Fibroblast of the aortic adventitia (primary cell): ENCODE measurements at regions not wholly inside any gene's neighbourhood (a gene's known extent, or its start where the extent isn't known, plus 50 kb on each side); places are given as distances from the start of the nearest gene placed in this dataset.

ENCODE experiments used
- DNase-seq: peaks from one replicate; pipeline ENCODE4 v3.0.0-alpha.2; 2010; ENCODE audit warnings: low read depth
- H3K4me3 ChIP-seq: 2 replicates; pipeline ENCODE4 v1.5.1; 2011; ENCODE audit warnings: low read depth, mild to moderate bottlenecking, control low read depth, low read length, moderate library complexity
- TF ChIP-seq, protein P1 (sequence below): IDR thresholded peaks from 2 replicates; pipeline ENCODE4 v1.5.1; 2011; ENCODE audit warnings: mild to moderate bottlenecking, low read length, control low read depth, inconsistent platforms; ENCODE audit not compliant: insufficient read depth

DNA sequence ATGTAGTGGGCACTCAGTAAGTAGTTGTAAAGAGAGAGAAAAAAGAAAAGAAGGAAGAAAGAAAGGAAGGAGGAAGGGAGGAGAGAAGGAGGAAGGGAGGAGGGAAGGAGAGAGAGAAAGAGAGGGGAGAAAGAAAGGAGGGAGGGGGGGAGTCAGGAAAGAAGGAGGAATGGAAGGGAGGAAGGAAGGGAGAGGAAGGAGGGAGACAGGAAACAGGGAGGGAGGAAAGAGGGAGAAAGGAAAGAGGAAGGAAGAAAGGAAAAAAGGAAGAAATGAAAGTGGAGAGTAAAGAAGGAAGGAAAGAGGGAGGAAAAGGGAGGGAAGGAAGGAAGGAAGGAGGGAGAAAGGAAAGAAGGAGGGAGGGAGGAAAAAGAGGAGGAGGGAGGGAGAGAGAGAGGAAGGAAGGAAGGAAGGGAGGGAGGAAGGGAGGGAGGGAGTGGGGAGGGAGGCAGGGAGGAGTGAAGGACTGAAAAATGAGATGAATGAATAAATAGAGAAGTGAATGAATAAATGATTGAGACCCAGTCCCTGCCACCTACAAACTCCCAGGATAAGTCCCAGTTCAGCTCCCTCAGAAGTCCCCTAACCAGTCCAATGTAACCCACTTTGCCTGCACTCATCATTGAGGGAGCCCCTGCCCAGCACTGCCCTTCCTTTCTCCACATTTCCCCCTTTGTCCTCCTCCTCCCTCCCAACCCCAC, 739.0 kb upstream of the TBX3 start:
- TF ChIP-seq, protein P1, sequence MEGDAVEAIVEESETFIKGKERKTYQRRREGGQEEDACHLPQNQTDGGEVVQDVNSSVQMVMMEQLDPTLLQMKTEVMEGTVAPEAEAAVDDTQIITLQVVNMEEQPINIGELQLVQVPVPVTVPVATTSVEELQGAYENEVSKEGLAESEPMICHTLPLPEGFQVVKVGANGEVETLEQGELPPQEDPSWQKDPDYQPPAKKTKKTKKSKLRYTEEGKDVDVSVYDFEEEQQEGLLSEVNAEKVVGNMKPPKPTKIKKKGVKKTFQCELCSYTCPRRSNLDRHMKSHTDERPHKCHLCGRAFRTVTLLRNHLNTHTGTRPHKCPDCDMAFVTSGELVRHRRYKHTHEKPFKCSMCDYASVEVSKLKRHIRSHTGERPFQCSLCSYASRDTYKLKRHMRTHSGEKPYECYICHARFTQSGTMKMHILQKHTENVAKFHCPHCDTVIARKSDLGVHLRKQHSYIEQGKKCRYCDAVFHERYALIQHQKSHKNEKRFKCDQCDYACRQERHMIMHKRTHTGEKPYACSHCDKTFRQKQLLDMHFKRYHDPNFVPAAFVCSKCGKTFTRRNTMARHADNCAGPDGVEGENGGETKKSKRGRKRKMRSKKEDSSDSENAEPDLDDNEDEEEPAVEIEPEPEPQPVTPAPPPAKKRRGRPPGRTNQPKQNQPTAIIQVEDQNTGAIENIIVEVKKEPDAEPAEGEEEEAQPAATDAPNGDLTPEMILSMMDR: no peak
- H3K4me3 ChIP-seq: no peak overlapping the region
- DNase-seq: no peak

DNA sequence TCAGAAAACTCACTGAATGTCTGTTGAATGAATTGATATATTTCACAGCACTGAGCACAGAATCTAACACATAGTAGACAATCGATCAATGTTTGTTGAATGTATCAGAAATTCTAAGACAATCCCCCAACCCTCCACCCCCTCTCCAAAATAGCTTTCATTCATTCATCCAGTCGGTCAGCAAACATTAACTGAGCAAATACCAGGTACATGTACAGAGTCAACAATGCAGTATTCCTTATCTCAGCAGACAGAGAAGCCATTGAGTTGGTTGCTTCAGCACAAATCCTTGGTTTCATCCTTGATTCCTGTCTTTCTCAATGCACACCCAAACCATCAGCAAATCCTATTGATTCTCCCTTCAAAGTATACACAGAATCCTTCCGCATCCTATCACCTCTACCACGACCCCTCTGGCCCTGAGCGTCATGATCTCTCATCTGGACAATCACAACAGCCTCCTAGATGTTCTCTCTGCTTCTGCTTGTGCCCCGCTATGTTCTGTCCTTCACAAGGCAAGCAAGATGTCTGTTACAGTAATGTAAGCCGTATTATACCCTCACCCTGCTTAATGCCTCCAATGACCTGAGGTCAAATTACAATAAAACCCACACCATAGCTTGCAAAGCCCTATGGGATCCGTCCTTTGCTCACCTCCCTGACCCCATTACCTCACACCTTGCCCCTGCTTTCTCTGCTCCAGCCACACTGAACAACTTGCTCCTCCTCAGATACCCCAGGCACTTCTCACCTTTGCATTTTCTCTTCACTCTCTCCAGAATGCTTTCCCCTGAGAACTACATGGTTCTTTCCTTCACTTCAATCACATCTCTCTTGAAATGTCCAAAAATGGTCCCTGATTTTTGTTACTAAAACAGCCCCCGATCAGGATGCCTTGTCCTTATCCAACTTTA, 738.1 kb upstream of the TBX3 start:
- DNase-seq: no peak
- TF ChIP-seq, protein P1: no peak
- H3K4me3 ChIP-seq: no peak overlapping the region

DNA sequence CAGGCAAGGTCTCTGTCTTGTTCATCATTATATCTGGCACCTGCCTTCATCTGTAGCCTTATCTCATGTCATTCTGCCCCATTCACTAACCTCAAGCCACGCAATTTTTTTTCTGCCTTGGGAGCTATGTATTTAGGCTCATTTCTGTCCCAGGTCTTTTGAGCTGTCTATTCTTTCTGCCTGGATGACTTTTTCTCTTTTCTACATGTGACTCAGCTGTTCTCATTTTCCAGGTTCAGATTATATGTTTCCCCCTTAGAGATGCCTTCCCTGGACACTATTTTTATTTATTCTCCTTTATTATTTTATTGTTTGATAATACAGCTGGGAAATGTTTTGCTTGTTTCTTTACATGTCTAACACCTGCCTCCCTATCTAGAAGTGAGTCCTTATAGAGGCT, 737.4 kb upstream of the TBX3 start:
- no peak for DNase-seq
- TF ChIP-seq, protein P1: no peak
- H3K4me3 ChIP-seq: no peak overlapping the region

DNA sequence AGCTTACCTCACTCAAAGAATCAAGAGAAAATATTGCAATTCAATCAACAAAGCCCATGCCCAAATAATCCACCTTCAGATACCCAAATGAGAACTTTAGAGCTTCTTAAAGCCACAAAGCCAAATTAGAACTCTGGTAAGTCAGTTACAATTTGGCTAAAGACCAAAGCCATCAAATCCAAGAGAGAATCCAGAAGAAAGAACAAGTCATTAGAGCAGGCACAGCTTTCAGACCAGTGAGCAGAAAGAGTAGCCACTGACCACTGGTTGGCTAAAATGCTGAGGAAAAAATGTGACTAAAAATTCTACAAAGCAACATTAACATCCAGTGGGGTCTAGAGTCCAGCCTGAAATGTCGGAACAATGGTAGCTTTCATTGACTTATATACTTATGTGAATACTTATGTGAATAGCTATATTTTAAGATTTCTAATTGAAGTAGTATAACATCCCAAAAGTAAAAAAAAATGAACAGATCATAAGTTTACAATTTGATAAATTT, 735.2 kb upstream of the TBX3 start:
- TF ChIP-seq, protein P1: no peak
- H3K4me3 ChIP-seq: no peak overlapping the region
- DNase-seq: no peak

DNA sequence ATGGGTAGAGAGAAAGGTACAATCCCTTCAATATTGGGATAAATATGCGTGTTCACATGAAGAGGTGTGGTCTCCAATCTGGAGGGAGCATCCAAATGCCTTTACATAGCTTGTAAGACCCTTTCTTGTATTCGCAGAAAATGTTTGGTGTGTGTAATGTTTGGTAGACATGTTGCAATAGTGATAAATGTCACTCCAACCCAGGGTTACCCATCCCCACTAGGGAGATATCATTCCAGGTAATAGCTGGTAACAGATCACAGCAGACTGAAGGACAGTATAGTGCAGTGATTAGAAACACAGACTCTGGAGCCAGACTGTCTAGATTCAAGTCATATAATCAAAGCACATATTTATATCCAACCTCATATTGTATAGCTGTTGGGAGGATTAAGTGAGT, 733.6 kb upstream of the TBX3 start:
- H3K4me3 ChIP-seq: no peak overlapping the region
- DNase-seq: no peak
- TF ChIP-seq, protein P1: no peak

DNA sequence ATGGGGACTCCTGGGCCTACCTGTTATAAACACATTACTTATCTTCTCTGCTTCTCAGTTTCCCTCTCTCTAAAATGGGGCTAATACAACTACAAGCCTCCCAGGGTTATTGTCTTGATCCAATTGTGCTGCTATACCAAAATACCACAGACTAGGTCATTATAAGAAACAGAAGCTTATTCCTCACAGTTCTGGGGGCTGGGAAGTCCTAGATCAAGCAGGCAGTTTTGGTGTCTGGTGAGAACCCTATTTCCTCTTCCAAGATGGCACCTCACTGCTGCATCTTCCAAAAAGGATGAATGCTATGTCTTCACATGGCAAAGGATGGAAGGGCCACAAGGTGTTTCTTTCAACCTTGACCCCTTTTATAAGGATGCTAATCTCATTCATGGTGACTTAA, 732.9 kb upstream of the TBX3 start:
- TF ChIP-seq, protein P1: no peak
- no peak for DNase-seq
- no peak overlapping the region for H3K4me3 ChIP-seq
